H1 (cell line): ENCODE measurements at regions not wholly inside any gene's neighbourhood (a gene's known extent, or its start where the extent isn't known, plus 50 kb on each side); places are given as distances from the start of the nearest gene placed in this dataset.

ENCODE experiments used
- CHD7 ChIP-seq: fragments of 300-600 bp; sonication (generic); IDR thresholded peaks from 2 replicates; pipeline ENCODE4 v1.7.1; 2012; ENCODE audit warnings: low read length, moderate library complexity, mild to moderate bottlenecking, inconsistent platforms; ENCODE audit not compliant: insufficient replicate concordance
- SIN3A ChIP-seq, 2 experiments: IDR thresholded peaks in 1 of 2; conservative IDR thresholded peaks in 1 of 2; 2 replicates each; pipeline ENCODE4 v1.6.1; 2011 to 2012; ENCODE audit warnings: low read length in 2 of 2, improper control_type of control experiment in 1 of 2, low read depth in 1 of 2, mild to moderate bottlenecking in 1 of 2

GRCh38 chr2:191754103-191754502 is 76.2 kb downstream of the NABP1 start (continued):
- no peak for TF ChIP-seq SIN3A (conservative IDR thresholded peaks at IDR 0.05 in 1 of 2, IDR thresholded peaks at IDR 0.05 in 1 of 2; ENCODE audit: low read depth in 1 of 2, low read length in 2 of 2)
- no peak for TF ChIP-seq CHD7
